Renal pelvis (tissue), 1 donor: ENCODE measurements at regions not wholly inside any gene's neighbourhood (a gene's known extent, or its start where the extent isn't known, plus 50 kb on each side); places are given as distances from the start of the nearest gene placed in this dataset.
"Not testable (repeated sequence)": the region's sequence is repeated elsewhere in the genome, so short reads cannot be mapped to it uniquely, and the experiment has no call there.

Source experiments
- DNase-seq: peaks from one replicate; pipeline ENCODE4 v3.0.0-alpha.2; 2013

DNA sequence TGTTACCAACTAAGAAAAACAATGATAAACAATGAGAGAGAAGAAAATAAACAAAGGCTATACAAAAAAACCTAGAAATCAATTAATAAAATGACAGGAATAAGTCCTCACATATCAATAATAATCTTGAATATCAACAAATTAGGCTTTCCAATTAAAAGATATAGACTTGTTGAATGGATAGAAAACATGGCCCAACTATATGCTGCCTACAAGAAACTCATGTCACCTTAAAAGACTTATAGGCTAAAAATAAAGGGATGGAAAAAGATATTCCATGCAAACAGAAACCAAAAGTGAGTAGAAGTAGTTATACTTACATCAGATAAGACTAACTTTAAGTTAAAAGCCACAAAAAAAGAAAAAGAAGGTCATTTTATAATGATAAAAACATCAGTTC is 183.9 kb downstream of the MYRFL start:
- no peak for DNase-seq

DNA sequence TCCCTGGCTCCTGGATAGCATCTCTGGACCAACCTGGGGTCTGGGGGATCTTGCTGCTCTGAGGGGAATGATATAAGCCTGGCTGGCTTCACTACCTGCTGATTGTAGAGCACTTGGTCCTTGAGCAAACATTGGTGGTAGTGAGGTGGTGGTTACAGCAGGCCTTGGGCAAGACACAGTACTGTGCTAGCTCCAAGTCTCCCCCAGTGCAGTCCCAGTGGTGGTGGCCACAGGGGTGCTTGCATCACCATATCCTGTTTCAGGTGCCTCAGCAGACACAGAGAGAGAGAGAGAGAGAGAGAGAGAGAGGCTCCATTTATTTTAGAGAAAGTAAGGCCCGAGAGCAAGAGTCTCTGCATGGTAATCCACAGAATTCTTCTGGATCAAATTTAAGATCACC is 186.3 kb downstream of the MYRFL start:
- no peak for DNase-seq

DNA sequence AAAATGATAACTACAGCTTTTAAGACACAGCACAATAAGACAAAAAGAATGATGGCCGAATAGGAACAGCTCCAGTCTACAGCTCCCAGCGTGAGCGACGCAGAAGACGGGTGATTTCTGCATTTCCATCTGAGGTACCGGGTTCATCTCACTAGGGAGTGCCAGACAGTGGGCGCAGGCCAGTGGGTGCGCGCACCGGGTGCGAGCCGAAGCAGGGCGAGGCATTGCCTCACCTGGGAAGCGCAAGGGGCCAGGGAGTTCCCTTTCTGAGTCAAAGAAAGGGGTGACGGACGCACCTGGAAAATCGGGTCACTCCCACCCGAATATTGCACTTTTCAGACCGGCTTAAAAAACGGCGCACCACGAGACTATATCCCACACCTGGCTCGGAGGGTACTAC is 188.0 kb downstream of the MYRFL start:
- DNase-seq = not testable (repeated sequence)

DNA sequence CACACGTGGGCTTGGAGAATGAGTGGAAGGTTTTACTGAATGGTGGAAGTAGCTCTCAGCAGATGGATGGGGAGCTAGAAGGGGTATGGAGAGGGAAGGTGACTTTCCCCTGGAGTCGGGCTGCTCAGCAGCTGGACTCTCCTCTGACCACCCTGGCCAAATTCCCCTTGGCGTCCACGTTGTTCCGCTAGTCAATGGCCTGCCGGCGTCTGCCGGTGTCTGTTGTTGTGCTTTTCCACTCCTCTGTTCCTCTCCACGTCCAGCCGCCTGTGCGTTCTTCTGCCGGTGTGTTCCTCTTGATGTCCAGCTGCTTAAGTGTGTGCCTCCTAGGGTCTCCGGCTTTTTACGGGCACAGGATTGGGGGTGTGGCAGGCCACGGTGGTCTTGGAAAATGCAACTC is 203.5 kb downstream of the MYRFL start:
- no peak for DNase-seq

DNA sequence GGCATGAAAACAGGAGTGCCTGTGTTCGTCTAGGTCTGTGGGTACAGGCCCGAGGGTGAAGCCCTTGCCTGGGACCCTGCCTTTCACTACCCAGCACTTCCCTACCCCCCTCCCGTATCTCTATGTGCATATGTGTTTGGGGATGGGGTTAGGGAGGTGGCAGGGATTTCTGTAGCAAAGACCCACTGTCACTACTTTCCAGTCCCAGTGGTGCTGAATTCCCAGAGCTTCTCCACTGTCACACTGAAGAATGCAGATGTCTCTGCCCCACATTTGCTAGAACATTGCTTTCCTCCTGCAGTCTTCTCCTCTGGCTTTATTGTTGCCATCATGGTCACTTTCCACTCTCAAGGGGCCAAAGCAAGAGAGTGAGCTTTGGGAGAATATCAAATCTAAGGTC is 203.9 kb downstream of the MYRFL start:
- DNase-seq = no peak

DNA sequence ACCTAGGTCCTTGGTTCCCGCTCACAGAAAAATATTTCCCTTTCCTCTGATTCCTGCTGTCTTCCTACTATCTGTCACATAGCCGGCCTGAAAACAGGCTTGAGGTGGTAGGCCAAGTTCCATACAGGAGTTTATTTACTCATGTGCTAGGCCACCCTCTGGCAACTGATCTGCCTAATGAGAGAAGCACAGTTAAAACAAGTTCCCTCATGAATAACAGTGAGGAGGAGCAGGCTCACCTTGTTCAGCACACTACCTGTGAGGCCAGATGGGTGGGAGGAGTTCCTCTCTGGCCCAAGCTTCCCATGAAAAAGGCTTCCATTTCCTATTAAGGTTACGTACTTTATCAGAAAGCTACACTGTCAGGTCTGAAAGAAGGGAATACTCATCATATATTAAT is 206.0 kb downstream of the MYRFL start:
- DNase-seq = no peak

DNA sequence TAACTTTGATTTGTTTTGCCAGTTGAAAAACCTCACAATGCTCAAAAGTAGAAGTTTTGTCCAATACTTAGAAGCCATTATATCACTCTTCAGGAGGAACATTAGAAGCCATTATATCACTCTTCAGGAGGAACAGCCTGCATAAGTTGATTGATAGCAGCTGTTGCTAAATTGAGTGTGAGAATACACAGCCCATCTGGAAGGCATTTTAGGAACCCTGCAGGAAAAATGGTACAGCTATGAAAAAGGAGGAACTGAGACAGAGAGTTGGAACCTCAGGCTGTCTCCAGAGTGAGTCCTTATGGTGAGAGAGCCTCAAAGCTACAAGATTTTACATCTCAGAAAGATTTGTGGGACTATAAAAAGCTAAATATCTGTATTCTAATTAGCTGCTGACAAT is 207.0 kb downstream of the MYRFL start:
- no peak for DNase-seq

DNA sequence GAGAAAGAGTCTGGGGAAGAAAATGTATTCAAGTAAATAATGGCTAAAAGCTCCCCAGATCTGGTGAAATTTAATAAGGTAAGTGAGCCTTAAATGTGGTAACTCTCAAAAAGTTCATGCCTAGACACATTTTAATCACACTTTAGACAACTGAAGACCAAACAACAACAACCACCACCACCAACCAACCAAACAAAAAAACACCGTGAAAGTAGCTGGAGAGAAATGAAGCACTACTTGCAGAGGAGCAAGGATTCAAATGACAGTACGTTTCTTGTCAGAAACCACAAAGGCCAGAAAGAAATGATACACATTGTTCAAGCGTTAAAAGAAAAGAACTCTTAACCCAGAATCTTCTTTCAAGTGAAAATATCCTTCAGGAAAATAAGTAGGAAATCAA is 208.3 kb downstream of the MYRFL start:
- DNase-seq = no peak

DNA sequence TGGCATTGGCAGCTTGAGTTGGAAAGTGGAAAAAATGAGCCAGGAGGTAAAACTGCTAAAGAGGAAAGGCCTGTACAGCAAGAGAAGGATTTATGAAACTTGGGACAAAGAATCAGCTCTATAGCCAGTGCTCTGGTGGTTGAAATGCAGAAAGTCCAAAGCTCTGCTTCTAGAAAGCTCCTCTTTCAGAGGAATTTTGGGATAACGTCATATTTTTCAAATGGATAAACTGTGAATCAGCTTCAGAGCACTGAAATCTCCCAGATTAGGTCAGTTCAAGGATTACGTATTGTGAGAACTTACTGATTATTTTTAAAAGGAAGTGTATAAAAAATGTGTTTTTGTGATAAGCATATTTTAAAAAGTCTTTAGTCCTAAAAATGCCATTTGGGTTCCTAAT is 203.1 kb upstream of the CNOT2 start:
- DNase-seq = no peak

DNA sequence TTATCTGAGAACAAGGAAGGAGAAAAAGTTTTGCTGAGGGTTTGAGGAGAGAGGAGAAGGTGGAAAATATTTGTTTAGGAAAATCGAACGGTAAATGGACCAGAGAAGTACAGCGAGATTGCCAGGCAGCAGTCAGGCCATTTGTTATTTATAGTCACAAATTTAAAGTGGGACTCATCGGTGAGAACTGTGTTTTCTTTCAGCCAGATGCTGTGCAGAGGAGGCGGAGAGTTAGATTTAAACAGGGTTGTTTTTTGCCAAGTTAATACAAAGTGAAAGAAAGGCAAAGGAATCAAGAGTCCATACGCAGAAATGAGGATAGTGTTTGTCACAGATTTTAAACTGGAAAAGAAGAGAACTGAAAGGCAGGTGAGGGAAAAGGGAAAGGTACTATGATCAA is 200.6 kb upstream of the CNOT2 start:
- DNase-seq = no peak

DNA sequence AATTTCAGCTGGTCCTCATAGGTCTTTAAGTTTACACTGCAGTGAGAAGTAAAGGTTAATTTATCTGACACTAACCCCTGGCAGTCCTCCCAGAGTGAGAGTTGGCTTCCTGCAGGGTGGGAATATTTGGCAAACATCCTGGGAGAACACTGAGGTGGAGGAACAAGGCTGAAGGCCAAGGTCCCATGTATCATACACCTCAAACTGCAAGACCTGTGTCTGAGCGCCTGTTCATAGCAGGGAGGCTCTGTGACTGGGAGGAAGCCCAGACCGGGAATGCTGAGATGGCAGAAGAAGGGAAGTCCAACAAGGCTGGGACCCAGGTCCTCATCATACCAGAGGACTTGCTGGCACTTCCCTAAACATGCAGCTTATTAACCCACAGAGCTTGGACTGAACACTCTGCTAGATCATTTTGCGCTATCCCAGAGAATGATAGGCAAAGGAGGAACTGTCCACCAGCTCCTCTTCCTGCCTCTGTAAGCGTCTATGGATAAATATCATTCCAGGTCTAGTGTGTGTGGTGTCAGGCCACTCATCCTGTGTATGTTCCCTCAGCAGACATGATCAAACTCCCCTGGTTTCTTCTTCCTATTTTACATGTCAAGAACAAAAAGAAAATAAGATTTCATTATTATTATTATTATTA is 199.6 kb upstream of the CNOT2 start:
- no peak for DNase-seq

DNA sequence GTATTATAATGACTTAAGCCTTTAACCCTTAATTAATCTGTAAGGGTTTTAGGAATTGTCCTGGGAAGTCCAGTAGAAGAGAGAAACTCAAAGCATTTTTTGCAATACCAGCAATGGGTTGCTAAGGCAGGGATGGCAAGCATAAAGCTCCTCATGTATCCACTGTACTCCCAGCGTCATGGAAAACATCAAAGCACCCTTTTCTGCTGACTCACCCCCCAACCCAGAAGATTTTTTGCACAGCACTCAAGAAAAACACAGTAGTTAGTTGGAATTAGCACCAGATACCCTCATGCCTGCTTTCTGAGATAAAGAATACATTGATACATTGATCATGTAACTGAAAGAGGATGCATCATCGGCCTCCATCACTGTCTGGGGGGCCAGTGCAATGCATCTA is 199.1 kb upstream of the CNOT2 start:
- DNase-seq = no peak

DNA sequence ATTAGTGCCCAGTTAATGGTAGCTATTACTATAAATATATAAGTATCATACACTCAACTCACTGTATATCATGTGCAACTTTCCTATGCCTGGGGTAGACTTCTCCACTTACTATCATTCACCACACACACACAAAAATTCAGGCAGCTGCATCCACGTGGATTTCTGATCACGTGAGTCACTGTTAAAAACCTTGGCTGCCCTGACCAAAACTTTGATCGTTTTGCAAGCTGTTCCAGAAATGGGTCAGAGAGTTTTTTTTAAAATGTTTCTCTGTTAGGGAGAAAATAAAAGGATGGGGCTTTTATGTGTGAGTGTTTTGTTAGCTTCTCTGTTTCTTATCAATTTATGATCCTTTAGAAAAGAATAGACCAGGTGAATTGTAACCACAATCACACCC is 198.2 kb upstream of the CNOT2 start:
- no peak for DNase-seq

DNA sequence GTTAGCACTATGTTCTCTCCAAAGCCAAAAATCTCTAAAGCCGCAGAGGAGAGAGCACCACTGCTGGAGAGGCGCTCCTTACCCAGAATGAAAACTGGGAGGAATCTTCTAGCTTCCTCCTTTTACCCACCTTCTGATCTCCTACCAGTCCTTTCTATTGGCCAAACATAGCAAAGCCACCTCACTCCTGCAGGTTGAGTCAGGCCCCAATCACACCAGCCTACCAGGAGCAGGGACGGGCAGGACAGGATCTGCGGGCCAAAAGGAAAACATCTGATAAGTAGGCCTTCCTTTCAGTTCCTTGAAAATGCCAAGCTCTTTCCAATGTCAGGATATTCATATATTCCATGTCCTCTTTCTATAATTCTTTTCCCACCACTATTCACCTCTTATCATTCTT is 197.7 kb upstream of the CNOT2 start:
- no peak for DNase-seq

DNA sequence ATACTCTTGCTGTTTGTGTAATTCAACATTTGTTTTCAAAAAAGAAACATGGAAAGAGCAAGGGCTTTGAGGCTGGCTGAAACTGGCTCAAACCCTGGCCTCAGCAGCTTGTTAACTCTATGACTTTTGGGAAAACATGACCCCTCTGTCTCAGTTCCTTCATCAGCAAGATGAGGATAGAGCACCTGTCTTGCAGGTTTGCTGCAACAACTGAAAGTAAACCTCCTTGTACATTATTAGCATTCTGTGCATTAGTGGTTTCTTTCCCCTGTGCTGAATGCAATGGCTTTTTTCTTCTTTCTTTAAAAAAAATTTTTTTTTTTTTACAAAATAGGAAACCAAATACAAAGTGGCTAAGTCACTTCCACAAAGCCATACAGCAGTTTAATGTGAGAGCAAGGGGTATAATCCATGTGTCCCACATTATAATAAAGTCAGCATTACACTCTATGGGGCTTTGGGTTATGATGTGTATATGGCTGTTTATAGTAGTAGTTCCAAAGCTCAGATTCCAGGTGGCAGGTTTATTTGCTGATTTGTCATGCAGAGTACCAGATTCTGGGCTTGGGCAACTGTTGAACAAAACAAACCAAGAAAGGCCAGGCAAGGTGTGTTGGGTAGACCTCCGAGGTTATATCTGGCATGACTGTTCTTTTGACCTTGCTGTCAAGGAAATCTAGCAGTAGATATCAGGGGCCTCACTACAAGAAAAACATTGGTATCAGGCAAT is 194.5 kb upstream of the CNOT2 start:
- no peak for DNase-seq

DNA sequence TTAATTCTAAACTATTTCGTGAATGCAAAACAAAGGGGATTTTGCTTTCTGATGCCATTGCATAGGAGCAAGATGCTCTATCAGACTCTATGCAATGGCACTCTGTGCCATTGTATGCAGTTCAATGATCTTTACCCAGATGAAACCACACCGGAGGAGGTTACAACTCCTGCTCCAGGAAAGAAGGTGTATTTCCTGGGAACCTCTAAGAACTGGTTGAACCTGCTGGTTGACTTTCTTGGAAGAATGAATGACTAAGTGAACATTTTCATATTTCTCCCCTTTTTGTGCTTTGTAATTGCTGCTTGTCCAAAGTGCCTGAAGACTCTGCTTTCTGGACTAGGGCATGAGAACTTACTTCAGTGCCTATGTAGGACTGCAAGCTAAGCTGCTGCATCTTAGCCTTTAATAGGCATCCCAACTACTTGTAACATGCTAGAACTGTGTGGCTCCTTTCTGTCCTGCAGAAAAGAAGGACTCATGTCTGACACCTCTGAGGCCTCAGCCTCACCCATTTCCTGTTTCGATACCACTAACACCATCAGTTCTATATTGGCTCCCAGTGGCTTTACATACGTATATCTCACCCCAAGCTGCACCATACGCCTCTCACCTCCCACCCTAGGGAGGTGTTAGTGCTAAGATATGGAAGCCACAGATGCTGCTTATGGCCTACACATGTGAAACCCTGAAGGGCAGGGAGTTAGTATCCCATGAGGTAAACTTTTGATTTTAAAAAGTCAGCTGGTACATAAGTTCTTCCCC is 193.5 kb upstream of the CNOT2 start:
- peak; percentile 23 for DNase-seq

DNA sequence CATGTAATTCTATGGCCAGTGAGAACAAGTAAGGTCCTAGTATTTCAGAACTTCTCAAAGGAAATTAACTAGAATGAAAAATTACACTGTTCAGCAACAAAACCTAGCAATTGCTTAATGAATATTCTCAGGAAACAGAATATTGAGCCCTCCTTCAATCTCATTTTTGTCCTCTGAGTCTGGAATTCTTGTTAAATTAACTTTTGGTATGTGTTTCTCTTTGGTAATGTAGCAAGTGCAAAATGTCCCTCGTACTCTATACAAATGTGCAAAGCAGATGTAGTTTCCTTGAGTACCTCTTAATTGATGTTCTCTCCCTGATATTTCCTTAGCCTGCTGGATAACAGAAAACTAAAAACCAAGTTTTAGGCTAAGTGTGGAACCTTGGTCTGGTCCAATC is 190.8 kb upstream of the CNOT2 start:
- DNase-seq = no peak

DNA sequence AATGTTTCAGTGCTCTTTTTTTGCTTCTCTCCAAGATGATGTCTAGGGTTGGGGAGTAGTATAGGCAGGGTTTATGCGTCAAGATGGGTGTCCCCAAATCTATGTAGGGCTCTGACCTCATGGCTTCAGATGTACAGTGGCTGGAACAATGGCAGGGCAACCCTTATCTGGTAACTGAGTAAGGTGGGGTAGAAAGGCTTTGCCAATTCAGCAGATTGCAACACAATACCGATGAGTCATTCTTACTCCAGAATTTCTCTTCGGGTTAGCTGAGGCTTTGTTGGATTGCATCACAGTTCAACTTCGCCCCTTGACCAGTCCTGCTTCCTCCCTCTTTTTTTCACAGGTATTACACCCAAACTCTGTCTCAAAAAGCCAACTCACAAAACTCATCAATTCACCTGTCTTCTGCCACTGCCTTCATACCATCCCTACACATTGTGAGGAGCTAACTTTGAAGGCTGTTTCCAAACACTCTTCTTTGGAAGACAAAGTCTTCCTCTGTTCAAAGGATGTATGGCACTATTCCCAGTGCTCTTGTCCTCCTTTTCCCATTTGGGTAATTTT is 190.2 kb upstream of the CNOT2 start:
- DNase-seq = no peak

DNA sequence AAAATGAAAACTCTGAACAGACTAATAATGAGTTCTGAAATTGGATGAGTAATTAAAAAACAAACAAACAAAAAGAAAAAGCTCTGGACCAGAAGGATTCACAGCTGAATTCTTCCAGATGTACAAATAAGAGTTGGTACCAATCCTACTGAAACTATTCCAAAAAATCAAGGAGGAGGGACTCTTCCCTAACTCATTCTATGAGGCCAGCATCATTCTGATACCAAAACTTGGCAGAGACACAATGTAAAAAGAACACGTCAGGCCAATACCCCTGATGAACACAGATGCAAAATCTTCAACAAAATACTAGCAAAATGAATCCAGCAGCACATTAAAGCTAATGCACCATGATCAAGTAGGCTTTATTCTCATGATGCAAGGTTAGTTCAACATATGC is 183.9 kb upstream of the CNOT2 start:
- no peak for DNase-seq

DNA sequence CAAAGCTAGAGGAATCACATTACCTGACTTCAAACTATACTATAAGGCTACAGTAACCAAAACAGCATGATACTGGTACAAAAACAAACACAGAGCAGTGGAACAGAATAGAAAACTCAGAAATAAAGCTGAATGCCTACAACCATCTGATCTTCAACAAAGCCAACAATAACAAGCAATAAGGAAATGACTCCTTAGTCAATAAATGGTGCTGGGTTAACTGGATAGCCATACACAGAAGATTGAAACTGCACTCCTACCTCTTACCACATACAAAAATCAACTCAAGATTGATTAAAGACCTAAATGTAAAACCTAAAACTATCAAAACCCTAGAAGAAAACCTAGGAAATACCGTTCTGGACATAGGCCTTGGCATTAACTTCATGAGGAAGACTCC is 182.6 kb upstream of the CNOT2 start:
- DNase-seq = no peak

DNA sequence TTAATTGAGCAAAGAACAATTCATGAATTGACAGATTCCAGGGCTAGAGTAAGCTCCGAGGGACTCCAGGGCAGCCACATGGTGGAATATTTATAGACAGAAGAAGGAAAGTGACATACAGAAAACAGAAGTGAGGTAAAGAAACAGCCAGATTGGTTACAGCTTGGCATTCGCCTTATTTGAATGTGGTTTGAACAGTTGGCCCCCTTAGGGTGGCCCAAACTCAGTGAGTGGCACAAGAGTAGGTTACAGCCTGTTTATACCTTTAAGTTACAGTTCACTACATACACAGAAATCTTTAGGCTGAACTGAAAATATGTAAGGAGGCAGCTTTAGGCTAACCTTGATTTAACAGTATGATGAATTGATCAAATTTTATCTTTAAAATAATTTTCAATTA is 174.5 kb upstream of the CNOT2 start:
- DNase-seq = no peak

DNA sequence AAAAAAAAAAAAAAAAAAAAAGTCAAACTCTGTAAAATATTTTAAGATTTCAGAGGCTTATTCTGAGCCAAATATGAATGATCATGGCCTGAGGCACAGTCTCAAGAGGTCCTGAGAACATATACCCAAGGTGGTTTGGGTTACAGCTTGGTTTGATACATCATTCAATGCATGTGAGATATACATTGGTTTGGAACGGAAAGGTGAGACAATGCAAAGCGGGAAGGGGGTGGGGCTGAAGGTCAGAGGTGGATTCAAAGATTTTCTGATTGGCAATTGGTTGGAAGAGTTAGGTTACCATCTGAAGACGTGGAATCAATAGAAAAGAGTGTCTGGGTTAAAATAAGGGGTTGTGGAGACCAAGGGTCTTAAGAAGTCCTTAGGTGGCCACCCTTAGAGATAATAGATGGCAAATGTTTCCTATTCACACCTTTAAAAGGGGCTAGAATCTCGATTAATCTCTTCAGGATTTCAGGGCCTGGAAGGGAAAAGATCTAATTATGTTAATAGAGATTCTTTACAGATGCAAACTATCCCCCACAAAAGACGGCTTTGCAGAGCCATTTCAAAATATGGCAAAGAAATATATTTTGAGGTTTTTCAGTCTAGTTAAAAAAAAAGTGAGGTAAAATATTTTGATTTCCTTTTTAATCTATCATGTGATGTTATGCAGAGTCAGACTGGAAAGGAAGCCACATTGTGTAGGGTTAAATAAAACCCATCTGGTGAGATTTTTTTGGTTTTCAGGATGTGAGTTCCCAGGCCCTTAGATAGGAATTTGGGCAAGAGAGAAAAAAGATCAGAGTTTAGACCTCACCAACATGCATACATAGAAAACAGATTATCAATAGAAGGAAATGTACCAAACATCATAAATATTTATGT is 173.8 kb upstream of the CNOT2 start:
- DNase-seq = no peak
